Activated naive CD8-positive, alpha-beta T cell treated with anti-CD3 and anti-CD28 coated beads for 36 hours (primary cell): ENCODE measurements at regions not wholly inside any gene's neighbourhood (a gene's known extent, or its start where the extent isn't known, plus 50 kb on each side); places are given as distances from the start of the nearest gene placed in this dataset.
A peak's percentile ranks its signal among the peaks of the same experiment; 100 is the strongest.
"Not testable (repeated sequence)": the region's sequence is repeated elsewhere in the genome, so short reads cannot be mapped to it uniquely, and the experiment has no call there.

Experiments used
- DNase-seq: peaks from one replicate; pipeline ENCODE4 v3.0.0; 2021
- H3K27ac Mint-ChIP-seq: one replicate; pipeline ENCODE4 v1.8.0; 2022; ENCODE audit warnings: mild to moderate bottlenecking, moderate library complexity, mixed read lengths
- H3K27me3 Mint-ChIP-seq: one replicate; pipeline ENCODE4 v1.8.0; 2022; ENCODE audit warnings: mild to moderate bottlenecking, mixed read lengths
- H3K36me3 Mint-ChIP-seq: one replicate; pipeline ENCODE4 v1.8.0; 2021; ENCODE audit warnings: mild to moderate bottlenecking, mixed read lengths
- H3K4me1 Mint-ChIP-seq: one replicate; pipeline ENCODE4 v1.8.0; 2021; ENCODE audit warnings: mixed read lengths
- H3K4me3 Mint-ChIP-seq: one replicate; pipeline ENCODE4 v1.8.0; 2022; ENCODE audit warnings: mild to moderate bottlenecking, moderate library complexity, mixed read lengths
- H3K9me3 Mint-ChIP-seq: one replicate; pipeline ENCODE4 v1.8.0; 2022; ENCODE audit warnings: mixed read lengths

DNA sequence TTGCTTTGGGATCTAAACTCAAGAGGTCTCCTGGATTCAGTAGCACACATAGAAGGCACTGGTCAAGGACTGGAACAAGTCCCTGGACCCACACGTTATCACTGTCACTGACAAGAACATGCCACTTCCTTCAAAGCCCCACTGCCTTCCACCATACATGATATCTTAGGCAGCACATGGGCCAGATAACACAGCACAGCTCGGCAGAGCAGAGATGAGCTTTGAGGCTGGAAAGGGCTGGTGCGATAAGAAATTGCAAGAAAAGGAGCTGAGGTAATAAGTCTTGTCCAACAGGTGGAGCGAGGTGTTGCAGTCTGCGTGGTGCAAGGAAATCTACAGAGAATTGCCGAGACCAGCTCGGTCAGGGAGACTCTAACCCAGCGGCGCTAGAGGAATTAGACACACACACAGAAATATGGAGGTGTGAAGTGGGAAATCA lies 139.8 kb upstream of the CDK13 start:
- Mint-ChIP-seq H3K4me1 (no peaks in the 10 kb centered on the region), H3K9me3 (no peaks in the 10 kb centered on the region), H3K27me3 (peaks cover 6% of the 10 kb centered on the region), H3K4me3 (no peak overlapping the region), H3K27ac (no peak overlapping the region), H3K36me3 (no peaks in the 10 kb centered on the region)
- DNase-seq = no peak

DNA sequence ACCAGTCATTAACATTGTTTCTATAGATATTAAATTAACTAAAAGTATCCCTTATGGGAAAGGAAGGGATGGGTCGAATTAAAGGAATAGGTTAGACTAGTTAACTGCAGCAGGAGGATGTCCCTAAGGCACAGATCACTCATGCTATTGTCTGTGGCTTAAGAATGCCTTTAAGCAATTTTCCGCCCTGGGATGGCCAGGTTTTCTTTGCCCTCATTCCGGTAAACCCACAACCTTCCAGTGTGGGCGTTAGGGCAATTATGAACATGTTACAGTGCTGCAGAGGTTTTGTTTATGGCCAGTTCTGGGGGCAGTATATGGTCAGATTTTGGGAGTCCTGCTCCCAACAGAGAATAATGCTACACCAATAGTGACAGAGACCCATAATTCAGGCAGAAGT lies 139.3 kb upstream of the CDK13 start:
- Mint-ChIP-seq H3K9me3 (no peaks in the 10 kb centered on the region), H3K4me1 (no peaks in the 10 kb centered on the region), H3K27me3 (peaks cover 10% of the 10 kb centered on the region), H3K4me3 (no peak overlapping the region), H3K27ac (no peak overlapping the region), H3K36me3 (no peaks in the 10 kb centered on the region)
- no peak for DNase-seq

DNA sequence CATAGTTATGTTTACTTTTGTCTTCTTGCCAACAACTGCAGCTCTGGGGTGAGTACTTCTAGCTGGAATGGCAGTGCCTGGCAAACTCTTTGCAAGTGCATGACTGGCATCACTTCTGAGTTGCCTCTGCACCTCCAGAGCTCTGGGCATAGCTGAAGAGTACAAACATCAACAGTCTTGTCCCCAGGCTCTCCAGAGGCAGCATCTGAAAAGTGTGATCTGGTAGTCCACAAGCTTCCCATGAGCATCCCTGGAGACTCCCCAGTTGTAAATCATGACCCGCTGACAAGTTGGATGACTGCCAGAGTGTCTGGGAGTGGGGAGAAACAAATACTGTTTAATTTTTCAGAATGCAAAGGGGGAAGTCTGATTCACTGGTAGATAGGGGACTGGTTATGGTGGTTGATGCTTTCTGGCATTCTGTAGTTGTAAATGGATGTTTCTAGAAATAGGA lies 138.9 kb upstream of the CDK13 start:
- Mint-ChIP-seq H3K9me3 (no peaks in the 10 kb centered on the region), H3K36me3 (no peaks in the 10 kb centered on the region), H3K27ac (no peak overlapping the region), H3K4me1 (no peaks in the 10 kb centered on the region), H3K27me3 (peaks cover 14% of the 10 kb centered on the region), H3K4me3 (no peak overlapping the region)
- DNase-seq = no peak

DNA sequence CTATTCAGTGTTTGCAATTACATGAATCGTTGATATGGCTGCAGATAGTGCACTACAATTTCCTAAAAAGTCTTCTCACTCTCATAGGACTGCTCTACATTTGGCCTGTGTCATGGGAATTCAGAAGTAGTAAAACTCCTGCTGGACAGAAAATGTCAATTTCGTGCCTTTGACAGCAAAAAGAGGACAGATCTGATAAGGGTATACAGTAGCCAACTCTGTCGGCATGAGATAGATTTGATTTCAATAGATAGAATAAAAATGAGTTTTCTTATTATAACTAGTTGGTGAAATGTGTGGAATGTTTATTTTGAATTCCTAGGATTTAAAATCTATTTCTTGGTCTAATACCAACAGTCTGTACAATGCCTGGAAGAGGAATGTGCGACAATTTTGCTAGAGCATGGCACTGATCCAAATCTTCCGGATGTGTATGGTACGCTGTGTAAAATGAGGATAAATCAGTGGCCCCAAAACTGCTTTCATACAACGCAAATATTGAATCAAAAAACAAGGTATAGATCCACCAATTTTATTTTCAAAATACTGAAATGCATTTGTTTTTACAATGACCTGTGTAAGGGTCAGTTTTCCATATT lies 133.5 kb upstream of the CDK13 start:
- H3K27me3 Mint-ChIP-seq = peaks cover 27% of the 10 kb centered on the region
- H3K9me3 Mint-ChIP-seq = no peaks in the 10 kb centered on the region
- no peak overlapping the region for H3K4me3 Mint-ChIP-seq

DNA sequence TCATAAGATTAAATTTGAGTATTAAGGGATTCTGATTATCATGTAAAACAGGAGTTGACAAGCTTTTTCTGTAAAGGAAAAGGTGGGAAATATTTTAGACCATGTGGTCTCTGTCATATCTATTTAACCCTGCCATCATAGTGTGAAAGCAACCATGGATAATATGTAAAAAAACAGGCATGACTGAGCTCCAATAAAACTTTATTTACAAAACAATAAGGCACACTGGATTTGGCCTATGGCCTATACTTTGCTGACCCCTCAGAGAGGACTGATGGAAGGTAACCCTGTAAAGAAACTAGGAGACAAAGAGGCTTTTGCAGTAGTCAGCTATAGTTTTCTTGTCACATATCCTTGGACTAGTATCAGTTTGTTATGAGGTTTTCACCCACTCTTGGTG lies 130.5 kb upstream of the CDK13 start:
- no peak overlapping the region for H3K27ac Mint-ChIP-seq
- DNase-seq = no peak
- no peaks in the 10 kb centered on the region for H3K36me3 Mint-ChIP-seq
- H3K4me3 Mint-ChIP-seq = no peak overlapping the region
- no peaks in the 10 kb centered on the region for H3K9me3 Mint-ChIP-seq
- peaks cover 39% of the 10 kb centered on the region for H3K27me3 Mint-ChIP-seq
- no peaks in the 10 kb centered on the region for H3K4me1 Mint-ChIP-seq

More for the DNA sequence above, 133.5 kb upstream of the CDK13 start:
- Mint-ChIP-seq H3K4me1 (no peaks in the 10 kb centered on the region), H3K36me3 (no peaks in the 10 kb centered on the region), H3K27ac (no peak overlapping the region)
- no peak for DNase-seq

DNA sequence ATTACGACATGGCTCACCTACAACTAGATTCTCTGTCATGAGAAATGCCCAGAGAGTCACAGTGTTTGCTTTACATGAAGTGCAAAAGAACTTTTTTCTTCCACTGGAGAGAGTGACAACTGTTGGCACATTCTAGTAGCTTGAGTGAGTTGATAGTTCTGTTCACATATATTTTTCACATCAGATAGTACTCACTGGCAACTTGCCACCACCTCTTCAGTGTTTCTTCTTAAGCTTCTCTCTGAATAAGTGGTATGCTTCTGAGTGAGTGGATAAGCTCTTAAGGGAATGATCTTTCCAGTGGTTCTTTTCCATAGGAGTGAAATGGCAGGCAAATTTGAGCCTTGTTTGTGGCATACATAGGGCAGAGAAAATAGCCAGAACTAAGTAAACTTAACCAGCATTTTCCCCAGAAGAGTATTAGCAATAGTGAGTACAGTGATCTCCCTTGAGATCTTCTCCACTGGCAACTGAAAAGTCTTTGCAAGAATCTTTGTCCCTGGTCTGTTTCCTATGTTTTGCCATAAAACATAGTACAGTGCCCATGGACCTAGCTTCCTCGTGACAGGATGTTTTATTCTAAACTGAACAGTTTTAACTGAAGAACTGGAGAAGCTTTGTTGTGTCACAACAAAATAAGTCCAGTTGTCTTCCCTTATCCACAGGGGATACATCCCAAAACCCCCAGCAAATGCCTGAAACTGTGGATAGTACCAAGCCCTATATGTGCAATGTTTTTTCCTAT lies 125.4 kb upstream of the CDK13 start:
- Mint-ChIP-seq H3K4me1 (no peaks in the 10 kb centered on the region), H3K9me3 (no peaks in the 10 kb centered on the region), H3K36me3 (no peaks in the 10 kb centered on the region), H3K27ac (no peak overlapping the region), H3K27me3 (peaks cover 60% of the 10 kb centered on the region), H3K4me3 (no peak overlapping the region)
- DNase-seq = no peak

DNA sequence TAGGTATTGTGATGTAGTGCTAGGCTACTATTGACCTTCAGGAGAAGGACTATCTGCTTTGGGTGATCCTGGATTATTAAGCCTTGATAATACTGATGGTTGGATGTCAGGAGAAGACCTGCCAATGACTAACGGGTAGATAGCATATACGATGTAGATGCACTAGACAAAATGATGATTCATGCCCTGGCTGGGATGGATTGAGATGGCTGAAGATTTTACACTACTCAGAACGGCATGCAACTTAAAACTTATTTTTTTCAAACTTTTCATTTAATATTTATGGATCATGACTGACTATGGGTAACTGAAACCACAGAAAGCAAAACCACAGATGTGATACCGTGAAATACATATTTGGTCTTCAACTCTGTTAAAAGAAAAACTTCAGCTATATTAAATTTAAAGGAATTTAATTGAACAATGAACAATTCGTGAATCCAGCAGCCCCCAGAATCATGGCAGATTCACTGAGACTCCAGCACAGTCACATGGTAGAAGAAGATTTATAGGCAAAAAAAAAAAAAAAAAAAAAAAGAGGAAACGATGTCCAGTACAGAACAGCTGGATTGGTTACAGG lies 124.6 kb upstream of the CDK13 start:
- Mint-ChIP-seq H3K4me1 (no peaks in the 10 kb centered on the region), H3K27me3 (peaks cover 65% of the 10 kb centered on the region), H3K9me3 (no peaks in the 10 kb centered on the region), H3K4me3 (no peak overlapping the region), H3K27ac (no peak overlapping the region), H3K36me3 (no peaks in the 10 kb centered on the region)
- DNase-seq = no peak

DNA sequence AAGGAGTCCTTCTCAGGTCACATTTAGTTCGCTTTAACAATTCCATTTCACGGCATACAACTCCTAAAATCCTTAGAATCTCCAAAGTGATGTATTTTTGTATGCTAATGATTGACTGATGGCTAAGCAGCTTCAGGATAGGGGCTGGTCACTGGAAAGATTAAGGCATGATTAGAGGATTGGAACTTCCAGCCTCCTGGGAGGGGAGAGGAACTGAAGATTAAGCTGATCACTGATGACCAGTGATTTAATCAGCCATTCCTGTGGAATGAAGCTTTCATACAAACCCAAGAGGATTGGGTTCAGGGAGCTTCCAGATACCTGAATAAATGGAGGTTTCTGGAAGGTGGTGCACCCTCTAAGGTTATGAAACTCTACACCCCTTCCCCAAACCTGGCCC lies 123.9 kb upstream of the CDK13 start:
- no peaks in the 10 kb centered on the region for H3K36me3 Mint-ChIP-seq
- no peak overlapping the region for H3K4me3 Mint-ChIP-seq
- peaks cover 61% of the 10 kb centered on the region for H3K27me3 Mint-ChIP-seq
- H3K4me1 Mint-ChIP-seq = no peaks in the 10 kb centered on the region
- H3K27ac Mint-ChIP-seq = no peak overlapping the region
- DNase-seq = no peak
- H3K9me3 Mint-ChIP-seq = no peaks in the 10 kb centered on the region

DNA sequence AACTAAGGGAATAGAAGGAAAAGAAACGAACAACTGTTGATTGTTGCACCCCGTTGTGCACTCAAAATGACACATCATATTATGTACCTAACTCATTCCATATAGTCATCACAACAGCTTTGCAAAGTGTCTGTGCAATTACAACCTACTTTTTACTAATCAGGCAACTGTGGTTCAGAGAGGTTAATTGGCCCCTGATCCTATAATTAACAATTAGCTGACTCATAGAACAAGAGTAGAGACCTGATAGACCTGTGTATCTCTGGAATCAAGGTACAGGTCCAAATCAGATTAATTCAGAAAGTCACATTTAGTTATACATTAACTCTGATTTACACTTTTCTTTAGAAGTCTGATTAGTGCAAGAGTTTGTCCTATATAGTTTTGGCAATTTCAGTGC lies 122.5 kb upstream of the CDK13 start:
- Mint-ChIP-seq H3K36me3 (no peaks in the 10 kb centered on the region), H3K4me3 (no peak overlapping the region), H3K27me3 (peaks cover 63% of the 10 kb centered on the region), H3K9me3 (no peaks in the 10 kb centered on the region), H3K27ac (no peak overlapping the region), H3K4me1 (no peaks in the 10 kb centered on the region)
- no peak for DNase-seq

DNA sequence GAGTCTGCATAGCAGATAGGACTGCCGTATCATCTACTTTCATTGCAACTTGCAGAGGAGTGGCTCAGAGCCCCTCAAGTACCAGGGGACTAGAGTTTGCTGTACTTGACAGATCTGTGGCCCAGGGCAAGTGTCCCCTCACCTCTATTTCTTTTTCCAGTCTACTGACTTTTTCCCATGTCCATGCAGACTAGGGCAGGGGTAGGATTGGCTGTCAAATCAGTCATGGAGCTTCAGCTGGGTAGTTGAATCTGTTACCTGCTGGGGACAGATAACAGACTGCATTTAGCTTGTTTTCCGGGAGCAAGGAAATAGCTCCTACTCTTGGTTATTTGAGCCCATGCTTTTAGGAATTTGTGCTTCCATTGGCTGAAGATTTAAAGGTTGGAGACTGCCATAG lies 121.0 kb upstream of the CDK13 start:
- Mint-ChIP-seq H3K4me3 (no peak overlapping the region), H3K36me3 (no peaks in the 10 kb centered on the region), H3K27me3 (peaks cover 66% of the 10 kb centered on the region), H3K4me1 (no peaks in the 10 kb centered on the region), H3K9me3 (no peaks in the 10 kb centered on the region), H3K27ac (no peak overlapping the region)
- no peak for DNase-seq

DNA sequence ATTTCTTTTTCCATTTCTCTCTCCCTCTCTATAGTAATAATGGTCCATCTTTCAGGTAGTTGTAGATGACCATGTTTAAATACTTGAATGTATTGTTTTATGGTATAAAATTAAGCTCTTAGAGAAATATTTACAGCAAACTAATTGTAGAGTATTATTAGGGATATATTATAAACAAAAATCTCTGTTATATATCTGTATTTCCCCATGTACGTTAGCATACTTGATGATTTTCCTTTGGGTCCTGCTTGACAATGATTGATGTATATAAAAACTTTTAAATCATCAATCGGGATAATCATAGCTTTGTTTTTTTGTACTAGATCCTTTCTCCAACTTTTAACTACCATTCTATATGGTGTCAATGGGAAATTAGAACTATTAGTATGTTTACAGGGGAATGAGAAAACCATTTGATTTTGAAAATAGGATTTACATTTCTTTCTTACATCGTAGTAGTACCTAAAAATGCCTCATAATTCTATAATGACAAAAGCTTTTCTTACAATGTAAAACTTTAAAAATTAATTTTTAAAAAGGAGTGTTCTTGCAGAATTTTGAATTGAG lies 117.5 kb upstream of the CDK13 start:
- H3K36me3 Mint-ChIP-seq = no peaks in the 10 kb centered on the region
- no peak for DNase-seq
- peaks cover 77% of the 10 kb centered on the region for H3K27me3 Mint-ChIP-seq
- no peak overlapping the region for H3K4me3 Mint-ChIP-seq
- H3K4me1 Mint-ChIP-seq = no peaks in the 10 kb centered on the region
- H3K9me3 Mint-ChIP-seq = no peaks in the 10 kb centered on the region
- H3K27ac Mint-ChIP-seq = no peak overlapping the region

DNA sequence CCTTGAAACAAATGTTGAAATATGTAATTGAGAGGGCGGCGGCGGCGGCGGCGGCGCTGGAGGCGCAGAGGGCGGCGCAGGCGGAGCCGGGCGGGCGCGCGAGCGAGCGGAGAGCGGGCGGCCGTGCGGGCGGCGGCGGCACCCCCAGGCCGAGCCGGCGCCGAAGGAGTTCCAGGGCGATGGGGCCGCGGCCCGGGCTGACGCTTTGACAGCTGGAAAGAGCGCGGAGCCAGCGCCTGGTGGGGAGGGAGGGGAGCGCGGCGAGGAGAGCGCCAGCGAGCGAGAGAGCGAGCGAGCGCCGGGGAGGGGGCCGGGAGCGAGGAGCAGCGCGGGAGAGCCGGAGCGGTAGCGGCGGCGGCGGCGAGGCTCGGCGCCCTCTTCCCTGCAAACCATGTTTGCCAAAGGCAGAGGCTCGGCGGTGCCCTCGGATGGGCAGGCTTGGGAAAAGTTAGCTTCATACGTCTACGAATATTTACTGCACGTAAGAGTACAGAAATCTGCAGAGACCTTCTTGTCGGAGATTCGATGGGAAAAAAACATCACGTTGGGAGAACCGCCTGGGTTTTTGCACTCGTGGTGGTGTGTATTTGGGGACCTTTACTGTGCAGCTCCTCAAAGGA lies 116.8 kb upstream of the CDK13 start:
- H3K27ac Mint-ChIP-seq, H3K9me3 Mint-ChIP-seq, H3K36me3 Mint-ChIP-seq, H3K4me1 Mint-ChIP-seq: not testable (repeated sequence)
- DNase-seq = peak; percentile 76
- Mint-ChIP-seq H3K4me3 (peak overlapping the region; percentile 12), H3K27me3 (peaks cover 75% of the 10 kb centered on the region)

DNA sequence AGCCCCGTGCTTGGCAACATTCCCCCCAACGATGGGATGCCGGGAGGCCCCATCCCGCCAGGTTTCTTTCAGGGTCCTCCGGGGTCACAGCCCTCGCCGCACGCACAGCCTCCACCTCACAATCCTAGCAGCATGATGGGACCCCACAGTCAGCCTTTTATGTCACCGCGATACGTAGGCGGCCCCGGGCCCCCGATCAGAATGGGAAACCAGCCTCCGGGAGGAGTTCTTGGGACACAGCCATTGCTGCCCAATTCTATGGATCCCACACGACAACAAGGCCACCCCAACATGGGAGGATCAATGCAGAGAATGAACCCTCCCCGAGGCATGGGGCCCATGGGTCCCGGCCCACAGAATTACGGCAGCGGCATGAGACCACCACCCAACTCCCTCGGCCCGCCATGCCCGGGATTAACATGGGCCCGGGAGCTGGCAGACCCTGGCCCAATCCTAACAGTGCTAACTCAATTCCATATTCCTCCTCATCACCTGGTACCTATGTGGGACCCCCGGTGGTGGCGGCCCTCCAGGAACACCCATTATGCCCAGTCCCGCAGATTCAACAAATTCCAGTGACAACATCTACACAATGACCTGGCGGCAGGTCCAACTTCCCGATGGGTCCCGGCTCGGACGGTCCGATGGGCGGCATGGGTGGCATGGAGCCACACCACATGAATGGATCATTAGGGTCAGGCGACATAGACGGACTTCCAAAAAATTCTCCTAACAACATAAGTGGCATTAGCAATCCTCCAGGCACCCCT lies 116.0 kb upstream of the CDK13 start:
- H3K4me3 Mint-ChIP-seq = peak overlapping the region; percentile 8
- H3K4me1 Mint-ChIP-seq, H3K9me3 Mint-ChIP-seq, DNase-seq, H3K36me3 Mint-ChIP-seq, H3K27ac Mint-ChIP-seq: not testable (repeated sequence)
- peaks cover 68% of the 10 kb centered on the region for H3K27me3 Mint-ChIP-seq

DNA sequence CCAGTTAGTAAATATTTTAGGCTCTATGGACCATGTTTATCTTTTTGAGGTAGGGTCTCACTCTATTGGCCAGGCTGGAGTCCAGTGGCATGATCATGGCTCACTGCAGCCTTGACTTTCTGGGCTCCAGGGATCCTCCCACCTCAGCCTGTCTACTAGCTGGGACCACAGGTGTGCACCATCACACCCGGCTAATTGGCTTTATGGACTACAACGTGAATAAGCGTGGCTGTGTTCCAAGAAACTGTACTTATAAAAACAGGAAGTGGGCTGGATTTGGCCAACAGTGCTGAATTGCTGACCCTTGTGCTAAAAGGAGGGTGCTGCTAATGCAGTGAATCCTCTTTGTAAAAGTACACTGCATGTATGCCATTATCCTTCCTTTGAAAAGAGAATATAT lies 111.7 kb upstream of the CDK13 start:
- Mint-ChIP-seq H3K27me3 (peaks cover 67% of the 10 kb centered on the region), H3K4me3 (no peak overlapping the region), H3K9me3 (no peaks in the 10 kb centered on the region), H3K36me3 (no peaks in the 10 kb centered on the region), H3K27ac (no peak overlapping the region), H3K4me1 (no peaks in the 10 kb centered on the region)
- DNase-seq = no peak

DNA sequence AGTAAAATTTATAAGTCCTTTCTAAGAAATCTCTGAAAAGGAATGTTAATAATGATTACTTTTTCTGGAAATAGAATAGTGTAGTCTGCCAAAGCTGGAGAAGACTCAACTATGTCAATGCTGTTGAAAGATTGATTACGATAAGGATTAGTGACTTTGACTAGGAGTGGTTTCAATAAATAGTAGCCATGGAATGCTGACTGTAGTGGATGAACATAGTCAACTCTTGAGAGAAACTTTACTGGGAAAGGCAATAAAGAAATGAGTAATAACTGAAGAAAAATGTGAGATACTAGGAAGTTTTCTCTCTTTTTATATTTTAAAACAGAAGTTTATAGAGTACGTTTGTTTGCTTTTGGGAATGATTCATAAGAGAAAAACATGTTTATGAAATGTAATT lies 105.0 kb upstream of the CDK13 start:
- Mint-ChIP-seq H3K27me3 (peaks cover 33% of the 10 kb centered on the region), H3K36me3 (no peaks in the 10 kb centered on the region), H3K4me1 (no peaks in the 10 kb centered on the region), H3K9me3 (no peaks in the 10 kb centered on the region), H3K4me3 (no peak overlapping the region), H3K27ac (no peak overlapping the region)
- DNase-seq = no peak
